KG1 (cell line): ENCODE measurements at regions not wholly inside any gene's neighbourhood (a gene's known extent, or its start where the extent isn't known, plus 50 kb on each side); places are given as distances from the start of the nearest gene placed in this dataset.

Experiments used
- DNase-seq: peaks from one replicate; lab custom pipeline; 2025; lab: John Stamatoyannopoulos, UW

GRCh38 chr7:136251826-136252225 lies 274.7 kb upstream of the MTPN start:
- DNase-seq, result no peak

- DNase-seq, result no peak
Observed at GRCh38 chr7:136247211-136247610, 270.1 kb upstream of the MTPN start.

DNA sequence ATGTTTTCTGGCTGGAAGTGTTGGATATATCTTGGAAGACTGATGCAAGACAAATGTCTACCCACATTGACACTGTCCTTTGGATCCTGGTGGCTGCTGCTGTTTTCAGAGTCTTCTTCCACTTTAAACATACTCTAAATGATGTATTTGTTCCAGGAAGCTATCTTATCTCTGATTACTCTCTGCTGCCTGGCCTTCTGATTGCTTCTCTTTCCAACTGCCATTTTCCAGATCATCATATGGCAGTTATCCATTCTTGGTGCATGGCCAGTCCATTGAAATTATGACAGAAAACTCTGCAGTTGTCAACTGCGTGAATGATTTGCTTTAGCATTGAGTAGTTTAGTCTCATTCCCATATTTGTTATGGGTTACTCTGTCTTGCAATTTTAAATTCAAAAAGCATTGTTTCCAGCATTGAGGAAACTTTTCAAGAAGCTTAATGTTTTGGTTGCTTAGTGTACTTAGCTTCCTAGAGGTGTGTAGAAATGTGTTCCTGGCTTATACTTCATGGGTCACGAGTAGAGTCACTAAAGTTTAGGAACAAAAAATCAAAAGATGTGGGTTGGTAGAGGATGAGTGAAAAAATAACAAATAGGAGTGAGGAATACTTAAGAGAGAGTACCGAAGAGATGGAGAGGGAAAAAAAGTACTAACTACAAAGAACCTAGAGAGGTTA lies 268.3 kb upstream of the MTPN start:
- no peak for DNase-seq

- DNase-seq, result no peak
Observed at GRCh38 chr7:136234040-136234439, 256.9 kb upstream of the MTPN start.

GRCh38 chr7:136230210-136230609 lies 253.1 kb upstream of the MTPN start:
- DNase-seq, result no peak

GRCh38 chr7:136229790-136230189 lies 252.6 kb upstream of the MTPN start:
- no peak for DNase-seq

DNA sequence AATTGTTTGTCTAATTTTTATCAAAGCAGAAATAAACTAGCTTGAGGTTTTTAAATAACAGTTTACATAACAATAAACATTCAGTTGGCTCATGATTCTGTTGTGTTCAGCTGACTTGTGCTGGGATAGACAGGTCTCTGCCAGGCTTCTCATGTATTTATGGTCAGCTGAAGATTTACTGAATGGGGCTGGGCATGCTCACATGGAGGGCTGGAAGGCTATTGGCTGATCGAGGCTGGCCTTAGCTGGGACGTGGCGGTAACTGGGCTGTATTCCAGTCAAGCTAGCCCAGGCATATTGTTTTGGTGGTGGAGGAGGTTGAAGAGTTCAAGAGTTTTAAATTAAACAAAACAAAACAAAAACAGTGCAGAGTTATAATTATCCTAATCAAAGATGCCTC lies 251.0 kb upstream of the MTPN start:
- no peak for DNase-seq

DNA sequence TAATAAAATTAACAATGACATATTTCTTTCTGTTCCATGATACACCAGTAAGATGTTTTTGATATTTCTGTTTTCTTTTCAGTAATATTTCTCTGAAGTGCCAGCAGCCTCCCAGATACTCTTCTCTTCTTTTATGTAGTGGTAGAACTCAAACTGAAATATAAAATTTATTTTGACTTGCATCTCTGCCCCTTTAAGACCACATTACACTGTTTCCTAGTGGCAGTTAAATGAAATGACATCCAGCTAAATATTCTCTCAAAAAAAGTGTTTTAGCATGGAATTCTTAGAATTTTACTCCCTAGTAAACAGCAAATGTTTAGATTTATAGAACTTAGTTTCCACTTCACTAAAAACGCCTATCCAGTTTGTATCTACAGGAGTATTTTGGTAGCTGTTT lies 237.2 kb upstream of the MTPN start:
- no peak for DNase-seq

GRCh38 chr7:136213012-136213411 lies 235.9 kb upstream of the MTPN start:
- DNase-seq, result no peak

DNA sequence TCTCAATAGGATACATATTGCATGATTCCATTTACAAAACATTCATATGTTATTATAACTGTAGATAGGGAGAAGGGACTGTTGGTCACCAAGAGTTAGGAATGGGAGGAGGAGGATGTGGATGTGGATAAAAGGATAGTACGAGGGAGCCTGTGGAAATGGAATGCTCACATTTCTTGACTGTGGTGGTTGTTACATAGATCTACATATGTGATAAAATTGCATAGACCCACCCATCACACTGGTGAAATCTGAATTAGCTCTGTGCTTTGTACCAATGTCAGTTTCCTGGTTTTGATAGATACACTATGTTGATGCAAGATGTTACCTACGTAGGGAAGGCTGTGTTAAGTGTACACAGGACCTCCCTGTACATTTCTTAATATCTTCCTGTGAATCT lies 233.5 kb upstream of the MTPN start:
- no peak for DNase-seq

DNA sequence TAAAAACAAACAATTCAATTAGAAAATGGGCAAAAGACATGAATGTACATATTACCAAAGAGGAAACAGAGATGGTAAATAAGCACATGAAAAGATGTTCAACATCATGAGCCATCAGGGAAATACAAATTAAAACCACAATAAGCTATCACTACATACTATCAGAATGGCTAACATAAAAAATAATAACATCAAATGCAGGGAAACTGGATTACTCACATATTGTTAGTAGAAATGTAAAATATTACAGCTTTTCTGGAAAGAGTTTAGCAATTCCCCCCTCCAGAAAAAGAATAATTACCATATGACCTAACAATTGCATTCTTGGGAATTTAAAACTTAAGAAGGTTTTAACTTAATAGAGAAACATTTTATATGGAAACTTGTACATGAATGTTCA lies 232.9 kb upstream of the MTPN start:
- no peak for DNase-seq

DNA sequence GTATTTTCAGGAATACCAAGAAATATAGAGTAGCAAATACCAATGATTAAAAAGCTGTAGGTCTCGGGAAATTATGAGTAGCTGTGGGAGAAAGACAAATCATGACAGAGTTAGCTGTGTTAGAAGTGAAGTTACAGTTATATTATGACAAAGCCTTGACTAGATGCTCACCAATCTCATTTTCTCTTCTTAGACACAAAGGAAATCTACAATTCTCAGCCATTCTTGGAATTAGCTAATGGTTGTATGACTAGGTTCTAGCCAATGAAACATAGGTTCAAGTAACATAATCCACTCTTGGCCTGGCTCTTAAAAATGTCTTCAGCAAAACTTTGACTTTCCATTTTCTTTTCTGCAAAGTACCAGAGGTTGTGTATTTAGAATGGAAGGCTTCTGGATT lies 228.8 kb upstream of the MTPN start:
- no peak for DNase-seq

GRCh38 chr7:136198168-136198567 lies 221.0 kb upstream of the MTPN start:
- no peak for DNase-seq

- no peak for DNase-seq
Observed at GRCh38 chr7:136194878-136195277, 217.7 kb upstream of the MTPN start.

GRCh38 chr7:136193940-136194339 lies 216.8 kb upstream of the MTPN start:
- no peak for DNase-seq

- DNase-seq, result no peak
Observed at GRCh38 chr7:136189506-136189998, 212.4 kb upstream of the MTPN start.

GRCh38 chr7:136186281-136186680 lies 209.1 kb upstream of the MTPN start:
- DNase-seq, result no peak

DNA sequence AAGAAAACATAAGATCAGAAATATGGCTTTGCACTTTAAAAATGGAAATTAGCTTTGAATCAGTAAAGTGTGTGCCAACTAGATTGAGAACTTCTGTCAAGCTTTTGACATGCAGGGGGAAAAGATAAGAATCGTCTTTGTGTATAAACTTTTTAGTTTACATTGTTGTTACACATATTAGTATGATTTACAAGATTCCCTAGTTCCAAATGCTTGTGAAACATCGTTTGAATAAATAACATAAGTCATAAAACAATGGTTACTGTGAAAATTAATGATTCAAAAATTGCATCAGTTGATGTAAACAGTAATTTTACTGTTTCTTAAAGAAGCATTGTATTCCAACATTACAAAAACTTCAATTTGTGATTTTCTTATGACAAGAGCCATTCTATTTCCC lies 207.6 kb upstream of the MTPN start:
- DNase-seq, result no peak

DNA sequence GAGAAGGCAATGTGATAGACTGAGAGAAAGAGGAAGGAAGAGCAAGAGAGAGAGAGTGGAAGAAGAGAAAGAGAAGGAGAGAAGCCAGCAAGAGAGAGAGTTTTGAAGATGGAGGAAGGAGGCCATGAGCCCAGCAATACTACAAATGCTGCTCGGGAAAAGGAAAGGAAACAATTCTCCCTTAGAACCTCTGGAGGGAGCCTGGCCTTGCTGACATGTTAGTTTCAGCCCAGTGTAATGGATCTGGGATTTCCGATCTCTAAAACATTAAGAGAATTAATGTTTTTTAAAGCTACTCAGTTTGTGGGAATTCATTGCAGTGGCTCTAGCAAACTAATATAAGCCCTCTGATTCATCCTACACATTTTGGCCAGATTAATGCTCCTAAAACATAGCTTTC lies 206.8 kb upstream of the MTPN start:
- DNase-seq, result no peak

DNA sequence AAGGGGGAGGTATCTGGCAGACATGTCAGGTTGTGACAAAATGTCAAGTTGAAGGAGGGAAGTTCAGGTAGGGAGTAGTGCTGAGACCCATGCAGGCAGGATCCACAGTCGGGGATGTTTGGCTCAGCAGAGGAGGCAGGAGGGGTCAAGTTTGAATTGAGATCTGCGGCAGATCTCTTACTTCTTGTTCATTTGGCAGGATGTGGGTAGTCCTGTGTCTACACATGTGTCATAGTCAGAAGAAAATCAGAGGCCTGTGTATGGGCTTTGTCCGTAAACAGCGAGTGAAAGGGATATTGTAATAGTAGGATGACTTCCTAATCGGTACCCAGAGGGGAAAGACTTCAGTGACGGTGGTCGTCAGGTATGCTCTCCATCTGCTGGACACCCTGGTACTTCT lies 203.8 kb upstream of the MTPN start:
- DNase-seq, result no peak

DNA sequence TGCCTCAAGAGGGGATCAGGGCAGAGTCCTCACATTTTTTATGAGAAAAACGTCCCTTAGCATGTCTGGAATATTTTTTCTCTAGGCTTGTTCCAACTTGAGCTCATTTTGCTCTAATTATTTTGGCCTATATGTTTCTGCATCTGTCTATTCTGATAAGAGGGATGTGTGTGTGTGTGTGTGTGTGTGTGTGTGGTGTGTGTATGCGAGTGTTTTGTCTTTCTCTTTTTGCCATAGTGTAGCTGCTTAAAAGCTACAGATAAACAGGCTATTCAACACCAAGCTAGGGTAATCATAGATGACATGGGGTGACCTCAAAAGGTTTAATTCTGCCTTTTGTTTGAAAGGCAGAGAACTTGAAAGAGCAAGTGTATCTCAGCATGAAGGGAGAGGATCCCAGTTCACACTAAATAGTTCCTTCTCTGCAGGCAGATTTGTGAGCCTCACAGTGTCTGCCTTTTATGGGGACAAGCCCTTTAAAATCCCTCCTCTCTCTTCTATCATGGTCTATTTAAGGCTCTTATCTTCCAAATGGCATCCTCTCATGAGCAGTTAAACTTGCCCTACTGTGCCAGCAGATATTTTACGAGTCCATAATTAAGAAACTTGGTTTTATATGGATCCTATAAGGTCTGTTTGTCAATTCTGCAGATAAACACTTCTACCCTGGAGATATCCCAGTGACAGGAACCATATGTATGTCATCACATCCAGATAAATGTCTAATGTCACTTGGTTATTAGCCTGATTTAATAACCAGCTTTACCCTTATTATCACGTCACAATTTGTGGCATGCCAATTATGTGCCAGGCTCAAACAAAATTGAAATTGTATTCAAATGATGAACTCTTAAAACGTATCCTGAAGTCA lies 202.9 kb upstream of the MTPN start:
- DNase-seq, result no peak

DNA sequence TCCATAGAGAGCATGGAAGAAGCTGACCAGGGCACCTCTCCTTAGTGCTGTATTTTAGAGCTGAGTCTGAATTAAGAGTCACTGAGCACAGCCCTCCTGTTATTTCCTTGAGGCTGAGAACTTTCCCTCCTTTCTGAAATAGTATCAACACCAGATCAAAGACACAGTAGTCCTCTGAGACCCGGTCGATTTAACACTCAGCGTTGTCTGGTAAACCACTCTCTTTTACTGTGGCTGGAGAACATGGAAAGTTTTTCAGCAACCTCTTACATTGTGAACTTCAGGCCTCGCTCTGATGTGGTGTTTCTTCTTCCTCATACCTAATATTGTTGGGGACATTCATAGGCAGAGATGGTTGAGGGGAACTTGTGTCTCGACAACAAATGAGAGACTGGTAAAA lies 202.0 kb upstream of the MTPN start:
- DNase-seq, result no peak

- DNase-seq, result no peak
Observed at GRCh38 chr7:136174477-136175125, 197.4 kb upstream of the MTPN start.
